Transverse colon (tissue), 4 donors: ENCODE measurements at regions not wholly inside any gene's neighbourhood (a gene's known extent, or its start where the extent isn't known, plus 50 kb on each side); places are given as distances from the start of the nearest gene placed in this dataset.

ENCODE experiments used
- DNase-seq: peaks from one replicate; pipeline ENCODE4 v3.0.0-alpha.2; 2019
- H3K27ac ChIP-seq, 4 donors: fragments of 200-600 bp; sonication (generic); 2 replicates each; pipeline ENCODE4 v1.5.1; 2016 to 2018; ENCODE audit warnings: inconsistent platforms in 4 of 4
- H3K27me3 ChIP-seq: fragments of 200-600 bp; sonication (generic); 2 replicates; pipeline ENCODE4 v1.5.1; 2017; ENCODE audit warnings: inconsistent platforms
- H3K36me3 ChIP-seq, 4 donors: fragments of 200-600 bp; sonication (generic); 2 replicates each; pipeline ENCODE4 v1.5.1; 2017 to 2019; ENCODE audit warnings: inconsistent platforms in 4 of 4
- H3K4me1 ChIP-seq, 4 donors: fragments of 200-600 bp; sonication (generic); 2 replicates each; pipeline ENCODE4 v1.5.1; 2017 to 2020; ENCODE audit warnings: inconsistent platforms in 4 of 4
- H3K4me3 ChIP-seq, 4 donors: fragments of 200-600 bp; sonication (generic); 1 replicate in 1 of 4; 2 replicates in 3 of 4; pipeline versions ENCODE4 v1.5.1 to v1.6.1; 2017 to 2019; ENCODE audit warnings: inconsistent platforms in 4 of 4
- H3K9me3 ChIP-seq, 2 donors: fragments of 200-600 bp; sonication (generic); 2 replicates each; pipeline ENCODE4 v1.5.1; 2017 to 2019; ENCODE audit warnings: inconsistent platforms in 2 of 2
- CTCF ChIP-seq, 5 experiments: fragments of 200-600 bp in 3 of 5; fragments of 450-650 bp in 2 of 5; sonication (generic) in 3 of 5; IDR thresholded peaks; 1 replicate in 2 of 5; 2 replicates in 3 of 5; pipeline ENCODE4 v1.5.1; 2016 to 2017; ENCODE audit warnings: antibody characterized with exemption in 5 of 5, inconsistent platforms in 3 of 5, mild to moderate bottlenecking in 2 of 5, moderate library complexity in 1 of 5
- EP300 ChIP-seq: sonication (generic); formaldehyde crosslinking; IDR thresholded peaks from one replicate; pipeline ENCODE4 v1.6.1; 2017; ENCODE audit warnings: antibody characterized with exemption, low read depth
- POLR2A ChIP-seq: fragments of 450-650 bp; IDR thresholded peaks from one replicate; pipeline ENCODE4 v1.6.1; 2016; ENCODE audit warnings: antibody characterized with exemption, mild to moderate bottlenecking, moderate library complexity
- POLR2AphosphoS5 ChIP-seq, 3 donors: sonication (generic); formaldehyde crosslinking; IDR thresholded peaks; one replicate each; pipeline ENCODE4 v1.6.1; 2016; ENCODE audit warnings: antibody characterized with exemption in 3 of 3
- WGBS, 2 donors: methylation state at CpG; one replicate each; pipeline ENCODE4 v1.1.5; 2018; ENCODE audit warnings: low coverage in 1 of 2; 5-methylcytosine and 5-hydroxymethylcytosine counted together
- in situ Hi-C, 4 donors: fragments of 200-750 bp; cut with MboI; loops; one replicate each; pipeline versions ENCODE4 v1.15.0 to v1.15.1; 2017; ENCODE audit warnings: low sequenced_read_pairs in 3 of 4, low pct_ligation_motif_present in 1 of 4, low pct_unique_long_range_greater_than_20kb in 1 of 4
- intact Hi-C: fragments of 100-400 bp; cut with DNase I; formaldehyde crosslinking; loops from one replicate; pipeline ENCODE4 v1.15.1; 2023; ENCODE audit warnings: low total_unique reads

- in situ Hi-C loops (no loop called here), intact Hi-C loops (no loop called here)
- TF ChIP-seq POLR2A, result no peak
- TF ChIP-seq POLR2AphosphoS5 (IDR thresholded peaks at IDR 0.05), result no peak
- TF ChIP-seq EP300, result no peak
- TF ChIP-seq CTCF (IDR thresholded peaks at IDR 0.05), result no peak
- no peak for DNase-seq
- Histone ChIP-seq H3K9me3 (no peaks in the 10 kb centered on the region), H3K4me1 (no peaks in the 10 kb centered on the region), H3K27me3 (no peaks in the 10 kb centered on the region), H3K27ac (no peak overlapping the region), H3K4me3 (no peak overlapping the region), H3K36me3 (no peaks in the 10 kb centered on the region)
- WGBS, 2 donors, result 50 to 68% methylated on average over 1 of the region's 1 CpG
Measured at GRCh38 chr6:40044196-40044595, 109.9 kb upstream of the MOCS1 start.

GRCh38 chr6:40042232-40042631 lies 108.0 kb upstream of the MOCS1 start:
- in situ Hi-C loops (no loop called here), intact Hi-C loops (no loop called here)

GRCh38 chr6:40039042-40039441 lies 104.8 kb upstream of the MOCS1 start:
- Histone ChIP-seq H3K27me3 (no peaks in the 10 kb centered on the region), H3K27ac (no peak overlapping the region), H3K4me3 (no peak overlapping the region), H3K9me3 (no peaks in the 10 kb centered on the region), H3K4me1 (no peaks in the 10 kb centered on the region), H3K36me3 (no peaks in the 10 kb centered on the region)
- DNase-seq, result no peak
- TF ChIP-seq EP300 (no peak), CTCF (IDR thresholded peaks at IDR 0.05) (no peak), POLR2AphosphoS5 (IDR thresholded peaks at IDR 0.05) (no peak), POLR2A (no peak)
- intact Hi-C loops, result no loop called here
- in situ Hi-C loops, result no loop called here
- 87% methylated on average over 3 of the region's 3 CpGs; no CpG with 5 or more reads in 1 of the 2 donors for WGBS, 2 donors

More at GRCh38 chr6:40042232-40042631, 108.0 kb upstream of the MOCS1 start:
- TF ChIP-seq POLR2A (no peak), POLR2AphosphoS5 (IDR thresholded peaks at IDR 0.05) (no peak), EP300 (no peak), CTCF (IDR thresholded peaks at IDR 0.05) (no peak)
- no peaks in the 10 kb centered on the region for H3K4me1 ChIP-seq
- H3K4me3 ChIP-seq, result no peak overlapping the region
- H3K27ac ChIP-seq, result no peak overlapping the region
- no peaks in the 10 kb centered on the region for H3K36me3 ChIP-seq
- H3K27me3 ChIP-seq, result no peaks in the 10 kb centered on the region
- H3K9me3 ChIP-seq, result no peaks in the 10 kb centered on the region
- DNase-seq, result no peak

- DNase-seq, result no peak
- in situ Hi-C loops, result no loop called here
- Histone ChIP-seq H3K27me3 (no peaks in the 10 kb centered on the region), H3K27ac (no peak overlapping the region), H3K36me3 (no peaks in the 10 kb centered on the region), H3K9me3 (no peaks in the 10 kb centered on the region), H3K4me3 (no peak overlapping the region), H3K4me1 (no peaks in the 10 kb centered on the region)
- intact Hi-C loops, result no loop called here
- no peak for TF ChIP-seq POLR2A
- no peak for TF ChIP-seq POLR2AphosphoS5 (IDR thresholded peaks at IDR 0.05)
- TF ChIP-seq EP300, result no peak
- TF ChIP-seq CTCF (IDR thresholded peaks at IDR 0.05), result no peak
Measured at GRCh38 chr6:40038626-40039025, 104.4 kb upstream of the MOCS1 start.
